ENCODE measurements at regions not wholly inside any gene's neighbourhood (a gene's known extent, or its start where the extent isn't known, plus 50 kb on each side); places are given as distances from the start of the nearest gene placed in this dataset.
"Not testable (repeated sequence)": the region's sequence is repeated elsewhere in the genome, so short reads cannot be mapped to it uniquely, and the experiment has no call there.

DNA sequence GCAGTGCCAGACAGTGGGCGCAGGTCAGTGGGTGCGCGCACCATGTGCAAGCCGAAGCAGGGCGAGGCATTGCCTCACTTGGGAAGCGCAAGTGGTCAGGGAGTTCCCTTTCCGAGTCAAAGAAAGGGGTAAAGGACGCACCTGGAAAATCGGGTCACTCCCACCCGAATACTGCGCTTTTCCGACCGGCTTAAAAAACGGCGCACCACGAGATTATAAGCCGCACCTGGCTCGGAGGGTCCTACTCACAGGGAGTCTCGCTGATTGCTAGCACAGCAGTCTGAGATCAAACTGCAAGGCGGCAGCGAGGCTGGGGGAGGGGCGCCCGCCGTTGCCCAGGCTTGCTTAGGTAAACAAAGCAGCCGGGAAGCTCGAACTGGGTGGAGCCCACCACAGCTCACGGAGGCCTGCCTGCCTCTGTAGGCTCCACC is 77.9 kb downstream of the NR4A2 start:
- DNase-seq: not testable (repeated sequence)

DNA sequence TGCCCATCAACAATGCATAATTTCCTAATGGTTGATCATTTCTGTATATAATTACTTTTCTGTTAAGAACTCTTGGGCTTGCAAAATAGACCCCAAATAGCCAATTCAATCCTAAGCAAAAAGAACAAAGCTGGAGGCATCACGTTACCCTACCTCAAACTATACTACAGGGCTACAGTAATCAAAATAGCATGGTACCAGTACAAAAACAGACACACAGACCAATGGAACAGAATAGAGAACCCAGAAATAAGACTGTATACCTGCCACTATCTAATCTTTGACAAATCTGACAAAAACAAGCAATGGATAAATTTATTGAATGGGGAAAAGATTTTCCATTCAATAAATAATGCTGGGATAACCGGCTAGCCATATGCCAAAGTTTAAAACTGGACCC is 78.8 kb downstream of the NR4A2 start:
- no peak for DNase-seq

DNA sequence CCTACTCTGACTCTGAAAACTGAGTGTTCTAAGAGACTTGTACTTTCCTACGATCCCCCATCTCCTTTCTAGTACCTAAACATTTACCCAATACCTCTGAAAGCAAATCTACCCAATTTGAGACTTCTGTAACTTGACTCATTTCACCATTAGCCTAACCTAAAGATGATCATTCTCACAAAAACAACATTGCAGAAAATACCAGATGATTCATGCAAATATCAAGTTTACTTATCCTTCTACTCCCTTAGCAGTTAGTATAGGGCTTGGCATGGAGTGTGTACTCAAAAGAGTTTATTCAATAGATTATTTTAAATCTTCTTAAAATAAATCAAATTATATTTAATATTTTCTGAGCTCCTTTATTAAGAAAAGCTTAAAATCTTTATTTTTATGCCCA is 89.6 kb downstream of the NR4A2 start:
- no peak for DNase-seq

DNA sequence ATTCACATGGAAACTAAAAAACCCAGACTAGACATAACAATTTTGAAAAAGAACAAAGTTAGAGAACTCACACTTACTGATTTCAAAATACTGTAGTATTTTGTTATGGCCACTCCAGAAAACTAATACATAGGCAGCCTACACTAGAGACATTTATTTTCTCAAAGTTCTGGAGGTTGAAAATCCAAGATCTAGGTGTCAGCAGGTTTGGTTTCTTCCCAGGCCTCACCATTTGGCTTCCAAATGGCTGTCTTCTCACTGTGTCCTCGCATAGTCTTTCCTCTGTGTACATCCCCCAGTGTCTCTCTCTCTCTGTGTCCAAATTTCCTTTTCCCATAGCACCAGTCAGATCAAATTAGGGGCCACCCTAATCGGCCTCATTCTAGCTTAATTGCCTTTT is 95.0 kb downstream of the NR4A2 start:
- no peak for DNase-seq

DNA sequence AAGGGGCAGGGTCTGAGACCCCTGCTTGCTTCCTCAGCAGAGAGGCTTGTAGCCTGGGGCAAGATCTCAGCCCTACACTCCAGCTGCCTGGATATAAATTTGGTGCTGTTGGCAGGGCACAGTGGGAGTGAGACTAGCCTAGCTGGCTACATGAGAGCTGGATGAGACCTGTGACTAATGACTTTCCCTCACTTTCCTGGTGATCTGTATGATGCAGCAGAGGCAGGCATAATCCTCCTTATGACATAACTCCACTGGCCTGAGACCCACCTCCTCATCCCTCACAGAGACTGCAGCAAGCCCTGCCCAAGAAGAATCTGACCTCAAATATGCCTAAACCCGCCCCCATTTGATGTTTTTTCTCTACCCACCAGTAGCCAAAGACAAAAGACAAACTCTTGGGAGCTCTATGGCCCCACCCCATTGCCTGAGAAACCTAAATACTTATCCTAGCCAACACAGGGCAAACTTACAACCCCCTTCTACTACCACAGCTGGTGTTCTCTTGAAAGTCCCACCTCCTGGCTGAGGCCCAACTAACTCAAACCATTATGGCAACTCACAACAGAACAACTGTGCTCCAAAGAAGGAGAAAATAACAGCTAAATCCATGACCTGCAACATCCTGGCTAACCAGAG is 102.7 kb downstream of the NR4A2 start:
- DNase-seq: no peak

DNA sequence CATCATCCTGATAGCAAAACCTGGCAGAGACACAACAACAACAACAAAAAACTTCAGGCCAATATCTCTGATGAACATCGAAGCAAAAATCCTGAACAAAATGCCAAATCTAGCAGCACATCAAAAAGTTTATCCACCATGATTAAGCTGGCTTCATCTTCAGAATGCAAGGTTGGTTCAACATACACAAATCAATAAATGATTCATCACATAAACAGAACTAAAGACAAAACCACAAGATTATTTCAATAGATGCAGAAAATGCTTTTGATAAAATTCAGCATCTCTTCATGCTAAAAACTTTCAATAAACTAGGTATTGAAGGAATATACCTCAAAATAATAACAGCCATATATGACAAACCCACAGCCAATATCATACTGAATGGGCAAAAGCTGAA is 109.2 kb downstream of the NR4A2 start:
- not testable (repeated sequence) for DNase-seq

DNA sequence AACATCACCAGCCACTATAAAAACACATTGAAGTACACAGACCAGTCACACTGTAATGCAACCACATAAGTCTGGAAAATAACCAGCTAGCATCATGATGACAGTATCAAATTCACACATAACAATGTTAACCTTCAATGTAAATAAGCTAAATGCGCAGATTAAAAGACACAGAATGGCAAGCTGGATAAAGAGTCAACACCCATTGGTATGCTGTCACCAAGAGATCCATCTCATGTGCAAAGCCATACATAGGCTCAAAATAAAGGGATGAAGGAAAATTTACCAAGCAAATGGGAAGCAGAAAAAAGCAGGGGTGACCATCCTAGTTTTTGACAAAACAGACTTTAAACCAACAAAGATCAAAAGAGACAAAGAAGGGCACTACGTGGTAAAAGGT is 110.8 kb downstream of the NR4A2 start:
- no peak for DNase-seq

DNA sequence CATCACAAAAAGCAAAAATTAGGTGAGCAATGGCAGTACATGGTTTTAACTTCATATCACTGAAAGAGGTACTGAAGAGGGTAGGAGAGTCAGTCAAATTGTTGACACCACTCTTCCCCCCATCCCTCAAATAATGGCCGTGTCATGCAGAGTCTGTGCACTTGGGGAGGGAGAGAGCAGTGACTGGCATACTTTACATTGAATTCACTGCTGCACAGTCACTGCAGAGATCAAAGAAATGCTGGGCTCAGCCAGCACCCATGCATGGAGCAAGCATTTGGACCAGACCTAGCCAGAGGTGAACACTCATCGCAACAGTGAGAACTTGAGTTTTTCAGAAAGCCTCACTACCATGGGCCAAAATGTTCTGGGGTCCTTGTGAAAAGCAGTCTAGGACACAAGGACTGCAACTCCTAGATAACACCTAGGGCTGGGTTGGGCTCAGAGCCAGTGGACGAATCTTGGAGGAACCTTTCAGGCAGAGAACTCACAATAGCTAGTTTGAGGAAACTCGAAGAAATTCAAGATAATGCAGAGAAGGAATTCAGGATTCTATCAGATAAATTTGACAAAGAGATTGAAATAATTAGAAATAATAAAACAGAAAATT is 112.9 kb downstream of the NR4A2 start:
- DNase-seq: no peak

DNA sequence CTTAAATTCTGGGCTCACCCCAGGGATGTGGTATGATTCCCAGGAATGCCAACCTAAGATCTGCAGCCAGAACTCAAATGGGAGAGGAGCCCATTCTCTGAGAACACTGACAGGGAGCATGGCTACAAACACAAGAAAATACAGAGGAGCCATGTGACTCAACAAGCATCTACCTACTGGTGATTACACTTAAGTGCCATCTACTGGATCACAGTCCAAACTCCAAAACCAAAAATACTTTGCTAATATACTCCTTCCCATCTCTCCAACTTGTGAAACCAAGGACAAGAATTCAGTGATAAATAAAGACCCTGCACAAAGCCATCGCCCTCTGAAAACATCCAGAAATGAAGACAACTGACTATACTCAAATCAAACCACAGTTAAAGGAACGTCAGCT is 116.9 kb downstream of the NR4A2 start:
- no peak for DNase-seq

DNA sequence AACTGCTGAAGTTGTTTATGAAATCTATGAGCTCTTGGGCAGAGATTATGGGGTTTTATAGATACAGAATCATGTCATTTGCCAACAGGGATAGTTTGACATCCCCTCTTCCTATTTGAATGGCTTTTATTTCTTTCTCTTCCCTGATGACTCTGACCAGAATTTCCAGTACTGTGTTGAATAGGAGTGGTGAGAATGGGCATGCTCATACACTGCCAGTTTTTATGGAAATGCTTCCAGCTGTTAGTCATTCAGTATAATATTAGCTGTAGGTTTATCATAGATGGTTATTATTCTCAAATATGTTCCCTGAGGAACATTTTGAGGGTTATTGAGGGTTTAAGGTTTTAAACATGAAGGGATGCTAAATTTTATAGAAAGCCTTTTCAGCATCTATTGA is 121.2 kb downstream of the NR4A2 start:
- DNase-seq: no peak

DNA sequence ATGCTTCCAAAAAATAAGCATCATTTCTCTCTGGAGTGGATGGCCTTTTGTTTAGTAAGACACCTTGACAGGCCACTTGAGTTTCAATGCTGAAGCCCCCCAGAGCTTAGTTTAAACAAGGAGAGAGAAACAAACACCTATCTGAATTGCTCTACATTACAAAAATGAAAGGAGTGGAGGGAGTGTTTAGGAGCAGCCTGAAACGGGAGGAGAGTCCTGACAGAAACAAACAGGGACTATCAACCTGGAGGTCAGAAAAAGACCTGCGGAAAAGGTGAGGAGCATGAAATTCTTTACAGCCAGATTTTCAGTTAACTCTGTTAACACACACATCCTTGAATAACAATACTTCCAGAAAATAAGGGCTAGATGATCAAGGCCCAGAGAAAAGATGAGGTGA is 126.2 kb downstream of the NR4A2 start:
- no peak for DNase-seq

DNA sequence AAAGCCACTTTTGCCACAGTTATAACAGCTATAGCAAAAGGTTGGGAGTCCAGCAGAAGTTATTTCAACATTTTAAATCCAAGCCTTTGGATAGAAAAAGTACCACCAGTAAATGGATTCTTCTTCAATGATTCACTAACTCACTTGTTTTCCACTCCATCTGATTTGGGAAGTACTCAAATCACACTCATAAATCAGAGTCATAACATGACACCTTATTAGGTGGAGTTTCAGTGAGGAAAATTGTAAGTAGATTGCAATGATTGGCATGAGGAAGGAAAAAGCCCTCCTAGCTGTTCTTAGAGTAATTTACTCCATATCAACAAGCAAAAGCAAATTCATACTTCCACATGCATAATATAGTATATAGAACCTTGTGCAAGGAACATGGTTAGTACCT is 132.9 kb downstream of the NR4A2 start:
- DNase-seq: no peak

DNA sequence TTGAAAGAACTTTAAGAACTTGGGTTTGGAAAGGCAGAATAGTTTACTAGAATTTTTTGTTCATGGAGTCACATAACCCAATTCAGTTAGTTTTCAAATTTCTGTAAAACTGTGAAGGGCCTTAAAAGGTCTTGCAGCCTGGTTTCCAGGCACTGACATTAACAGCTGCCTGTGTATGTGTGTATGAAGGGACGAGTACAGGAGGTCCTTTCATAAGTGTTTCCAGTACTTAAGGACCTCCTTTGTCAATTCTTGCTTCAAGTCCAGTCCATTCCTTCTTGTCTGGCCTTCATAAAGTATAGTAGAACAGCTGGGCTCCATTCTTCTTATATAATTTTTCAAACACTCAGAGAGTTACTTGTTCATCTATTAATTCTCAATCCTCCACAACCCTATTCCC is 136.5 kb downstream of the NR4A2 start:
- DNase-seq: no peak

DNA sequence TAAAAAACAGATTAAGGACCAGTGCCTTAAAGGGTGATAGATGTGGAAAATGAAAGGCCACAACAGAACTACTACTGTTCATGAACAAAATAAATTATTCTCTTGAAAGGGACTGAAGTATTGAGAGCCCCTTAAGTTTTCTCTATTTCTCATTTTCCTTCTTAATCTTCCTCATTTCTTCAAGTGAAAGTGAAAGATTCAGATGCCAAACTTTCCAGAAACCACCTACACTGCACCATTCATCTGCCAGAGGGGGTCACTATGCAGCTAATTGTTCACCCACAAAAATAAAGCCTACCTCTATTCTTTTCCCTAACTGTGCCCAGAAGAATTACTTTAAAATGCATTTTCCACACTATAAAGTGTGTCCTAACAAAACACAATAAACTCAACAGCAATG is 140.1 kb downstream of the NR4A2 start:
- peak in 1 of 2 experiments; percentile 33 for DNase-seq

DNA sequence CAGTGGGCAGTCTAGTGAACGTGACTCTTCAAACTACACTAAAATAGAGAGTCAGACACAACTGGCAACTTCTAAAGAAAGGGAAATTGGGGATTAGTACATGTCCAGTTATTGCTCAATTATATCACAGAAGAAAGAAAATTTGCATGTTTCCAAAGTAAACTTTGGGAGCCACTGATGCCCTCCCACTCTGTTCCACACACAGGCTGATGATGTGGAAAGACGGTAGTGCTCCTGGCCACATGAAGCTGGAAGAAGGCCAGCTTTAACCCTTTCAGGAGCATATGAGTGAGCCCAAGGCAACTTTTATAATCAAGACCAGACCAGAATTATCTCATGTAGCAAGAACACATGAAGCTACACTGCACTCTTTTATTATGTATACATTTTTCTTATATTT is 141.0 kb downstream of the NR4A2 start:
- no peak for DNase-seq

DNA sequence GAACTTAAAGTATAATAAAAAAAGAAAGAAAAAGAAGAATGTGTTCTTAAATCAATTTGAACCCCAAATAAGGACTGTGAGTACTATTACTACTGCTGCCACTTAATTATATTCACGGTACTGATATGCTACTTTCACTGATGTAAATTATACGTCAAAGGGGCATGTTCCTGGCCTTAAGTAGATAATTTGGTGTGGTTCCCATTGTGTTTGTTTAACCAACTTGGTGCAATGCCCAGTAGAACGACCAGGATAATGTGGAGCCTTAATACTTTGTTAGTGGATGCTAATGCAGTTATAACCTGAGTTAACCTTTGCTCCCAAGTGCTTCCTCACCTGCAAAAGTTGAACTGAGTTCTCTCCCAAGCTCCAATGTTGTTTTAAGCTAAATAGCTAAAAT is 142.0 kb downstream of the NR4A2 start:
- DNase-seq: no peak

DNA sequence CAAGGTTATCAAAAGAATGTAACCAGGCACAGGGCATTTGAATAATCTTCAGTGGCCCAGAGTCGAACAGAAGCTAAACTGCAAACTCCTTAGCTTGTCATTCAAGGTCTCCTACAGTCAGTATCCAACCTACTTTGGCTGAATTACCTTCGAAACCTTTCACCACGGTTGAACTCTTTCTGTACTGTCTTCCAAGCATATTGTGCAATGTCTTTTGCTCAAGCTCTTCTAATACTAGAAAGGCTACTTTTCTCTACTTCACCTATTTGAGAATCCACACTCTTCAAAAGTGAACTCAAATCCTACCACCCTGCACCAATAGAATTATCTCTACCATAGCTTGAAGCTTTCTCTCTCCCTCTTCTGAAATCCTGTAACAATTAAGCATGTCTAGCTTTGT is 142.9 kb downstream of the NR4A2 start:
- DNase-seq: no peak

DNA sequence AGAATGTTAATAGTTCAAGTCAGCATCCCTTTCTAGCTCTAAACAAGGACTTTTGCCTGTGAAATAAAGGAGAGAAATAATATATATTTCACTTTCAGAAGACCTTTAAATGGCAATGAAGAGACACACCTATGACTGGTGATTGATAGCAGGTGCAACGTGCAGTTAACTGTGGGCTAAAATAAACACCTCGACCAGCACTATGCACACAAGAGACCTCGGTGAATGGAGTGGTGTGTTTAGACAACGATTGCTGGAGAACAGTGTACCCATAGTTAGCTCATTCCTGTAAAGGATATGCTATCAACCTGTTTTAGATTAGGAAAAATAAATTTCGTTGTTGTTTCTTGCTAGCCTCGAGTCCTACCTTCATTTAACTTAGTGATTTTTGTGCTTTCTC is 143.4 kb downstream of the NR4A2 start:
- no peak for DNase-seq

DNA sequence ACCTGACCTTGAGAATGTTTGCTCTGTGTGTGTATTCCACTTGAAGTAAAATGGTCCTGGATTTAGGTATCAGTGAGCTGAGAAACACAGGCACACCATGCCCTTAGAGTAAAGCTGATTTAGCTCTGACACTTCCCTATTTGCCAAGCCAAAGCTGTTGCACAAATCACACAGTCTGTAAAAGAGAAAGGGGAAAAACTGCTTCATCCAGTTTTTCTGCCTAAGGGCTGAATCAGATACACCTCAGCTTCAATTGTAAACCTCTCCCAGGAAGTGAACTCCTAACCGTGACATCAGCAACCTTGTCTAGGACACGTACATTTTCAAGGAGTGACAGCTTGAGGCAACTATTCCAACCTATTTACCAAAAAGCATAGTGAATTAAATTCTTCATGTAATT is 150.4 kb downstream of the NR4A2 start:
- DNase-seq: peak; percentile 23 to 26

DNA sequence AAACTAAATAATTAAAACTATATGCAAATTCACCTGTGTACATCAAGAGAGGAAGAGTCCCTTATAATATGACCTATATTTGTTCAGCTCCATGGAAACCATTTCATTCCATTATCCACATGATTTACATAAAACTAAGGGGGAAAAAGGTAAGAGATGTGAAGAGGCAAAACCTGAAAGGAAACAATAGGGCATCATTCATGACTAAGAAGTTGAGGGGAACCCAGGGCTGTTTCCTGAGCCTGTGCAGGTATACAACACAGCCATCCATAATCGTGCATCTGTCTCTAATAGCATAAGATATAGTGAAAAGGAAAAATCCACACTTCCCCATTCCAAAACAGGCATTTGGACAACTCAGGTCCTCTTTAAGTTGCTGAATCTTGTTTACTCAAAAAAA is 151.3 kb downstream of the NR4A2 start:
- no peak for DNase-seq

DNA sequence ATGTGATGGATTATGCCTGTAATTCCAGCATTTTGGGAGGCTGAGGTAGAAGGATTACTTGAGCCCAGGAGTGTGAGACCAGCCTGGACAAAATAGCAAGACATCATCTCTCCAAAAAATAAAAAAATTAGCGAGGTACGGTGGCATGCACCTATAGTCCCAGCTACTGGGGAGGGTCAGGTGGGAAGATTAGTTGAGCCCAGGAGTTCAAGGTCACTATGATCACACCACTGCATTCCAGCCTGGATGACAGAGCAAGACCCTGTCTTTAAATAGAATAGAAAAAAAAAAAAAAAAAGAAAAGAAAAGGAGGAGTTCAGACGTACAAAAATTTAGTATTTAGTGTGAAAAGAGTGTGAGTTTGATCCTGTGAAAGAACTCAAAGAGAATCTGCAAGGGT is 154.9 kb downstream of the NR4A2 start:
- no peak for DNase-seq

DNA sequence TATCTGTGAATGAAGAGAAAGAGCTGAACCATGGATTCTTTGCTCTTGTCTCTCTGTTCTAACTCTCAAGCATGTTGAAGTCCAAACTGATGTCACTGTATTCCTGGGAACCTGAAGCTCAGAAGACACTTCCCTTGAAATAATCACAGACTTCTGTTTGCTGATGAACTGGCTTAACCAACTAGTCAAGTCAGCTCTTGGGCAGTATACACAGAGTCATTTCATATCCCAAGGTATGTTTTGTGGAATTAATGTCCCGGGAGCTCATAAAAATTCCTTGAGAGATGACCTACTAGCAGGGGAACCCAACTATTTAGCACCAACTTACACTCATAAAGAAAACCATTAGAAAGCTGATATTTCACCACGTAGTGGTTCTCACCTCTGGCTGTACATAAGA is 156.6 kb downstream of the NR4A2 start:
- DNase-seq: no peak

DNA sequence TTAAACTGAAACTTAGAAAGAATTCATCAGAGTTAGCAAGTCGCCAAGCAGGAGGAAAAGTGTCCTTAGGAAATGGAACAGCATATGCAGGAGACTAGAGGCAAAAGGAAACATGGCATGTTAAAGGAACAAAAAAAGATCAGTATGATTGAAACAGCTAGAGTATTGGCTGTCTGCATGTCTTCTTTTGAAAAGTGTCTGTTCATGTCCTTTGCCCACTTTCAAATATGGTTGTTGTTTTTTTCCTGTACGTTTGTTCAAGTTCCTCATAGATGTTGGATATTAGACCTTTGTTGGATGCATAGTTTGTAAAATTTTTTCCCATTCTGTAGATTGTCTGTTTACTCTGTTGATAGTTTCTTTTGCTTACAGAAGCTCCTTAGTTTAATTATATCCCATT is 161.6 kb downstream of the NR4A2 start:
- DNase-seq: no peak

DNA sequence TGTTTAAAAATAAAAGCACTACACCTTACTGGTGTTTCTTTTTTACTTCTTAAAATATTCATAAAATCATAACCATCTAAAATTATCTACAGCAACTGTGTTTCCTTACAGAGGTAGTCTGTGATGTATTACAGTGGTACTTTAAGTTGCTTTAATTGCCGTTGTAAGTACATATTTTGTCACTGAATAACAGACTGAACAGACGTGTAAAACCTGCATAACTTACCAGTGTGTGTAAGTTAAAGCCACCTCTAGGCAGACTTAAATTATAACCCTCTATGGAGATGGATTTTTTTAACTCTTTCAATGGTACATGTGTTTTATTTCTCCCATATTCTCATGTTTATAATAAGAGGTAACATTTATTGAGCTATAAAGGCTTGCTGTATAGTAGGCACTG is 166.8 kb downstream of the NR4A2 start:
- no peak for DNase-seq

DNA sequence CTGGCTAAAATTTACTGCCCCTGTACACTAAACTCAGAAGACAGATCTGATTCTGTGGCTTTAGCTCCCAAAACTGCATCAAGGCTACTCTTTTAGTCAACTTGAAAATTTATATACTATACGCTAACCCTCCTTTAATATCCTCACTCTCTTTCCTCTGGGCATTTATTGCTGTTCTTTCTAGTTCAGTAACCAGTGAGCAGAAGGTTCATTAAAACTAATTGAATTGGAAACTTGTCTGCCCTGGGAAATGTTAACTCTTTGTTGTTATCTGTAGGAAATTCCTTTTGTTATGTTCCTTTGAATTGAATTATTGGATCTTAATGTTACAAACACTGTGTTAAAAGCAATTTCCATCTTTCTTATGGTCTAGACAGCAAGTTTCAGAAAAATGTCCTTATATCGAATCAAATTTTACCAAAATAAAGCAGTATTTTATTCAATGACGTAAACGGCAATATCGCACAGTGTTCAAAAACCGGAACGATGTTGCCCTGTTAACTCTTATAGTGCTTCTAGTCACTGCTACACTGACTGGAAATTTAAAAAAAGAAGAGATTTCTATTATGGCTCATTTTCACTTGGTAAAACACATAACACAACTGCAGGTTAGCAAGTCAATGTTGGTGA is 168.3 kb downstream of the NR4A2 start:
- no peak for DNase-seq
